Left lung (tissue), 4 donors: ENCODE measurements at regions not wholly inside any gene's neighbourhood (a gene's known extent, or its start where the extent isn't known, plus 50 kb on each side); places are given as distances from the start of the nearest gene placed in this dataset.

ENCODE experiments used
- ATAC-seq: fragments of 200-7000 bp; cut with Tn5 transposase; one replicate; pipeline ENCODE4 v1.9.1; 2020; ENCODE audit warnings: moderate library complexity
- DNase-seq, 4 donors: peaks; one replicate each; pipeline ENCODE4 v3.0.0-alpha.2; 2013 to 2020
- H3K27ac ChIP-seq, 2 donors: fragments of 200-600 bp; sonication (generic) in 1 of 2; one replicate each; pipeline versions ENCODE4 v1.5.0 to v1.8.0; 2020 to 2021
- H3K27me3 ChIP-seq, 2 donors: fragments of 200-600 bp; sonication (generic) in 1 of 2; one replicate each; pipeline versions ENCODE4 v1.5.0 to v1.8.0; 2020 to 2021
- H3K36me3 ChIP-seq, 2 donors: fragments of 200-600 bp; sonication (generic) in 1 of 2; one replicate each; pipeline versions ENCODE4 v1.5.0 to v1.8.0; 2020 to 2021
- H3K4me1 ChIP-seq, 2 donors: fragments of 200-600 bp; one replicate each; pipeline ENCODE4 v1.8.0; 2021
- H3K4me3 ChIP-seq, 2 donors: fragments of 200-600 bp; sonication (generic) in 1 of 2; one replicate each; pipeline versions ENCODE4 v1.5.0 to v1.8.0; 2020 to 2021; ENCODE audit warnings: mild to moderate bottlenecking in 1 of 2
- H3K9me3 ChIP-seq, 2 donors: fragments of 200-600 bp; sonication (generic) in 1 of 2; one replicate each; pipeline versions ENCODE4 v1.5.0 to v1.8.0; 2020 to 2021
- intact Hi-C, 2 donors: fragments of 100-400 bp; cut with DNase I; formaldehyde crosslinking; loops; one replicate each; pipeline versions ENCODE4 v1.11.2 to v1.14.2; 2022
- TF ChIP-seq, protein P1 (sequence below), 2 donors: fragments of 200-600 bp; sonication (generic) in 1 of 2; IDR thresholded peaks; one replicate each; pipeline versions ENCODE4 v1.5.0 to v1.8.0; 2021; ENCODE audit warnings: antibody characterized with exemption in 2 of 2
- donor health status: DM: no; HTN: yes; CAD: no.
- donor health status: DM: no; HTN: no; CAD: no.

DNA sequence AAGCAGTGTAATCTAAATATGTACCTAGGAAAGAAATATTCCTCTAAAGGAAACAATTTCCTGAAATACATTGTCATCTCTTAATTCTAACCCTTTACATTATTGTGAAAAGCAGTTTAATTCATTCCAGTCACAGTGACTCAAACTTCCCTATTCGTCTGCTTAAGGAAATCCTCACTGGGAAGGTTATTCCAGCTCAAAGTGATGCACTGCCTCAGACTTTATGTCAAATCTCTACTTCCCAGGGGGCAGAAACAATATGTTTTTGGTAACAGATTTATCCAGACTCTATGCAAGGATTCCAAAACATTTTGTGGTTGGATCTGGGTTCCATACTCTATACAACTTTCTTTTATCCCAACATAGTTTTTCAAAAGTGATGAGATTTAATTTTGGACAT lies 145.2 kb downstream of the NTMT2 start:
- no peaks in the 10 kb centered on the region for H3K9me3 ChIP-seq
- H3K36me3 ChIP-seq = no peaks in the 10 kb centered on the region
- H3K4me3 ChIP-seq = no peak overlapping the region
- ATAC-seq (no peak), DNase-seq (no peak)
- TF ChIP-seq, protein P1, sequence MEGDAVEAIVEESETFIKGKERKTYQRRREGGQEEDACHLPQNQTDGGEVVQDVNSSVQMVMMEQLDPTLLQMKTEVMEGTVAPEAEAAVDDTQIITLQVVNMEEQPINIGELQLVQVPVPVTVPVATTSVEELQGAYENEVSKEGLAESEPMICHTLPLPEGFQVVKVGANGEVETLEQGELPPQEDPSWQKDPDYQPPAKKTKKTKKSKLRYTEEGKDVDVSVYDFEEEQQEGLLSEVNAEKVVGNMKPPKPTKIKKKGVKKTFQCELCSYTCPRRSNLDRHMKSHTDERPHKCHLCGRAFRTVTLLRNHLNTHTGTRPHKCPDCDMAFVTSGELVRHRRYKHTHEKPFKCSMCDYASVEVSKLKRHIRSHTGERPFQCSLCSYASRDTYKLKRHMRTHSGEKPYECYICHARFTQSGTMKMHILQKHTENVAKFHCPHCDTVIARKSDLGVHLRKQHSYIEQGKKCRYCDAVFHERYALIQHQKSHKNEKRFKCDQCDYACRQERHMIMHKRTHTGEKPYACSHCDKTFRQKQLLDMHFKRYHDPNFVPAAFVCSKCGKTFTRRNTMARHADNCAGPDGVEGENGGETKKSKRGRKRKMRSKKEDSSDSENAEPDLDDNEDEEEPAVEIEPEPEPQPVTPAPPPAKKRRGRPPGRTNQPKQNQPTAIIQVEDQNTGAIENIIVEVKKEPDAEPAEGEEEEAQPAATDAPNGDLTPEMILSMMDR (IDR thresholded peaks at IDR 0.05) = no peak
- H3K4me1 ChIP-seq = no peaks in the 10 kb centered on the region
- intact Hi-C loops = no loop called here
- H3K27ac ChIP-seq = no peak overlapping the region
- no peaks in the 10 kb centered on the region for H3K27me3 ChIP-seq

DNA sequence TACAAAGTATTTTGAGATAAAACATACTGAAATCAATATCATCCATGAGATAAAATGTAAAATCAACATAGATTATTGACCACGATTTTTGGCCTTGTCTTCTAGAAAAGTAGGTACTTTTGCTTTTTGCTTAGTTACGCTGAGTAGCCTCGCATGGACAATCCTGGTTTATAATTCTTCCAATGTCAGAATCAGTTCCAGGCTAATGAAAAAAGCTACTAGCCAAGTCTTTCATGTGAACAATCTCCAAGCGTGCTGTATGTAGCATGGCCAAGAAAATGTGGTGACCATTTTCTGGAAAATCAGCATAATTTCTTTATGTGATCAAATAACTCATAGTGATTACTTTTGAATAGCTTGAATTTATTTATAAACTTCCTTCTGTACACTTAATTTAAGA lies 145.8 kb downstream of the NTMT2 start:
- TF ChIP-seq, protein P1 (IDR thresholded peaks at IDR 0.05) = no peak
- Histone ChIP-seq H3K27me3 (no peaks in the 10 kb centered on the region), H3K36me3 (no peaks in the 10 kb centered on the region), H3K4me1 (no peaks in the 10 kb centered on the region), H3K4me3 (no peak overlapping the region), H3K27ac (no peak overlapping the region), H3K9me3 (peaks cover 0 to 1% of the 10 kb centered on the region in 2 donors)
- DNase-seq = no peak
- intact Hi-C loops = no loop called here
- no peak for ATAC-seq

DNA sequence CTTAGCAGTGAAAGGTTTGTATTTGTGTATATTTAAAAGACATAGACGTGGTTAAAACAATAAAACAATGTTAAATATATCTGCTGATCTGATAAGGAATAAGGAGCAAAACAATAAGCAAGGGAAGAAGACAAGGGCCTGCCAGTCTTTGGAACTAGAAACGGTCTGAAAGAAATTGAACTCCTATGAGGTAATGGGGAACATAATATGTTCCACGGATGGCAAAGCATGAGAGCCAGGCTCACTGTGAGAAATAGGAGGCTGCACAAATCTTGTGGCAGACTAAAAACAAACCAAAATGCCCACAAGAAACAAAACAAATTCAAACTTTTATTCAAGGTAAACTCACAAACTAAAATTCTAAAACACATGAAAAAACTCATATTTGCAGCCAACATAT lies 150.5 kb downstream of the NTMT2 start:
- no peak for ATAC-seq
- H3K4me3 ChIP-seq = no peak overlapping the region
- DNase-seq = no peak
- no peaks in the 10 kb centered on the region for H3K4me1 ChIP-seq
- intact Hi-C loops = no loop called here
- H3K27ac ChIP-seq = no peak overlapping the region
- no peaks in the 10 kb centered on the region for H3K36me3 ChIP-seq
- H3K27me3 ChIP-seq = no peaks in the 10 kb centered on the region
- H3K9me3 ChIP-seq = peaks cover 0 to 2% of the 10 kb centered on the region in 2 donors
- TF ChIP-seq, protein P1 (IDR thresholded peaks at IDR 0.05) = no peak

DNA sequence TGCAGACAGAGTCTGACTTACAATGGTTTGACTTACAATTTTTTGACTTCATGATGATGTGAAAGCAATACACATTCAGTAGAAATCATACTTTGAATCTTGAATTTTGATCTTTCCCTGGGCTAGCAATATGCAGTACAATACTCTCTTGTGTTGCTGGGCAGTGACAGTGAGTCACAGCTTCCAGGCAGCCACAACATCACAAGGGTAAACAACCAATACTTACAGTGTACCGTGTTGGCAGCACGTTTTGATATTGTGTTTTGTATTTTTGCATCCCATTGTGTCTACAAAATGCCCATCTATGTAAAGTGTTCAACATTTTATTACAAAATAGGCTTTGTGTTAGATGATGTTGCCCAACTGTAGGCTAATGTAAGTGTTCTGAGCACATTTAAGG lies 150.9 kb downstream of the NTMT2 start:
- Histone ChIP-seq H3K27me3 (no peaks in the 10 kb centered on the region), H3K4me3 (no peak overlapping the region), H3K4me1 (no peaks in the 10 kb centered on the region), H3K27ac (no peak overlapping the region), H3K9me3 (peaks cover 0 to 2% of the 10 kb centered on the region in 2 donors), H3K36me3 (no peaks in the 10 kb centered on the region)
- intact Hi-C loops = no loop called here
- ATAC-seq (no peak), DNase-seq (no peak)
- TF ChIP-seq, protein P1 (IDR thresholded peaks at IDR 0.05) = no peak

DNA sequence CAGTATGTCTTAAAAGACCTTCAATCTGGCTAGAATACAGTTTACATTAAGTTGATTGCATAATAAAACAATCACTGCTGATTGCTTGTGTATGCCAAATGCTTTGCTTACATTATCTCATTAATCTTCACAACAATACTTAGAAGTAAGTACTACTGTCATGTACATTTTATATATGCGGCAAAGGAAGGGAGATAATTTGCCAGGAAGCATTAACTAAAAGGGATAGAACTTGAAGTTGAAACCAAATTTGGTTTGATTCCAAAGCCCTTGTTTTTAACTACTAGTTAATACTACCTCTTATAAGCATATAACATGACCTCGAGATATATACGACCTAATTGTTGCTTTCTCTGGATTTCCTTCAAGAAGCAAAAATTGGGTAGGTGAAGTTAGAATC lies 155.8 kb downstream of the NTMT2 start:
- H3K9me3 ChIP-seq = no peaks in the 10 kb centered on the region
- no peak for DNase-seq
- no peaks in the 10 kb centered on the region for H3K27me3 ChIP-seq
- intact Hi-C loops = no loop called here
- ATAC-seq = no peak
- no peaks in the 10 kb centered on the region for H3K4me1 ChIP-seq
- TF ChIP-seq, protein P1 (IDR thresholded peaks at IDR 0.05) = no peak
- H3K36me3 ChIP-seq = no peaks in the 10 kb centered on the region
- H3K27ac ChIP-seq = no peak overlapping the region
- no peak overlapping the region for H3K4me3 ChIP-seq
